ENCODE measurements at regions not wholly inside any gene's neighbourhood (a gene's known extent, or its start where the extent isn't known, plus 50 kb on each side); places are given as distances from the start of the nearest gene placed in this dataset.

GRCh38 chr14:85921241-85921640, 391.3 kb downstream of the FLRT2 start:
- FAIRE-seq, result no peak
- 40% methylated on average over 3 of the region's 3 CpGs for WGBS (ENCODE audit: low lambda C conversion rate)
- no peak for DNase-seq (ENCODE audit: low spot score)
- no TSS peak for BruUV-seq (replicated peaks)
- Histone ChIP-seq H3K4me3 (replicated peaks in 1 of 3; ENCODE audit: insufficient read depth in 1 of 3, low read depth in 2 of 3, low read length in 3 of 3) (no peak overlapping the region), H3K36me3 (replicated peaks in 1 of 2; ENCODE audit: control insufficient read depth in 1 of 2, insufficient read depth in 2 of 2, low read length in 2 of 2) (no peaks in the 10 kb centered on the region), H2AFZ (ENCODE audit: low read length) (no peak overlapping the region), H3K4me1 (ENCODE audit: insufficient read depth, low read length) (no peaks in the 10 kb centered on the region), H3K9me3 (ENCODE audit: low read length) (peaks cover 74% of the 10 kb centered on the region), H3K4me2 (ENCODE audit: low read depth, low read length) (no peak overlapping the region), H4K20me1 (ENCODE audit: insufficient read depth, low read length) (no peaks in the 10 kb centered on the region), H3K27ac (ENCODE audit: extremely low read length, insufficient read depth, low read length) (no peak overlapping the region), H3K27me3 (ENCODE audit: control insufficient read depth in 1 of 2, insufficient read depth in 2 of 2, low read length in 2 of 2) (no peaks in the 10 kb centered on the region), H3K9ac (ENCODE audit: insufficient read depth, low read depth, low read length) (no peak overlapping the region), H3K79me2 (ENCODE audit: insufficient read depth, low read length) (no peaks in the 10 kb centered on the region)
- CTCF ChIA-PET (ENCODE audit: low intra/inter-chr PET ratio, low total read pairs), result no interaction called here
- no peak for ATAC-seq
- intact Hi-C loops (cut with micrococcal nuclease; ENCODE audit: unreplicated experiment) (no loop called here), in situ Hi-C loops (cut with HindIII; ENCODE audit: extremely low pct_ligation_motif_present, low pct_unique_long_range_greater_than_20kb) (no loop called here)
- POLR2A ChIA-PET, result no interaction called here
- TF ChIP-seq ATF5 (CRISPR knock-in tag; IDR thresholded peaks at IDR 0.05; ENCODE audit: low read depth) (no peak), TEAD3 (CRISPR knock-in tag; optimal IDR thresholded peaks at IDR 0.05; ENCODE audit: borderline replicate concordance) (no peak), REL (CRISPR knock-in tag; conservative IDR thresholded peaks at IDR 0.05) (no peak), ZNF589 (CRISPR knock-in tag; conservative IDR thresholded peaks at IDR 0.05) (no peak), ZNF740 (CRISPR knock-in tag; IDR thresholded peaks at IDR 0.05) (no peak), TP53 (CRISPR knock-in tag; conservative IDR thresholded peaks at IDR 0.05) (no peak), ZNF280D (CRISPR knock-in tag; IDR thresholded peaks at IDR 0.05) (no peak), ZUFSP (CRISPR knock-in tag; IDR thresholded peaks at IDR 0.05; ENCODE audit: borderline replicate concordance) (no peak), PLSCR1 (CRISPR knock-in tag; IDR thresholded peaks at IDR 0.05; ENCODE audit: borderline replicate concordance) (no peak), MTERF4 (CRISPR knock-in tag; IDR thresholded peaks at IDR 0.05) (no peak), IRX3 (CRISPR knock-in tag; IDR thresholded peaks at IDR 0.05; ENCODE audit: borderline replicate concordance, low read depth) (no peak), ZNF432 (CRISPR knock-in tag; IDR thresholded peaks at IDR 0.05; ENCODE audit: borderline replicate concordance) (no peak), ZNF382 (CRISPR knock-in tag; IDR thresholded peaks at IDR 0.05; ENCODE audit: borderline replicate concordance) (no peak), FOXA1 (IDR thresholded peaks at IDR 0.05) (no peak), FOXA1 (CRISPR knock-in tag; IDR thresholded peaks at IDR 0.05) (no peak)
